IPS-18a (cell line): ENCODE measurements at regions not wholly inside any gene's neighbourhood (a gene's known extent, or its start where the extent isn't known, plus 50 kb on each side); places are given as distances from the start of the nearest gene placed in this dataset.

Experiments
- H3K27ac ChIP-seq: one replicate; pipeline ENCODE4 v1.5.1; 2013; ENCODE audit warnings: low read length
- H3K27me3 ChIP-seq: one replicate; pipeline ENCODE4 v1.6.1; 2013; ENCODE audit warnings: mild to moderate bottlenecking, low read length; ENCODE audit not compliant: control insufficient read depth, insufficient read depth
- H3K36me3 ChIP-seq: one replicate; pipeline ENCODE4 v1.6.1; 2013; ENCODE audit warnings: low read depth, low read length; ENCODE audit not compliant: control insufficient read depth
- H3K4me1 ChIP-seq: one replicate; pipeline ENCODE4 v1.6.1; 2013; ENCODE audit warnings: low read depth, low read length; ENCODE audit not compliant: control insufficient read depth
- H3K4me3 ChIP-seq: one replicate; pipeline ENCODE4 v1.5.1; 2013; ENCODE audit warnings: low read length
- H3K9ac ChIP-seq: one replicate; pipeline ENCODE4 v1.6.1; 2013; ENCODE audit warnings: mild to moderate bottlenecking, low read length, moderate library complexity
- H3K9me3 ChIP-seq: one replicate; pipeline ENCODE4 v1.6.1; 2013; ENCODE audit warnings: low read depth, low read length; ENCODE audit not compliant: control insufficient read depth

GRCh38 chr16:86692426-86692825 is 114.1 kb downstream of the FOXL1 start:
- Histone ChIP-seq H3K27me3 (peaks cover 9% of the 10 kb centered on the region), H3K9me3 (no peaks in the 10 kb centered on the region), H3K4me1 (peaks cover 3% of the 10 kb centered on the region), H3K9ac (no peak overlapping the region), H3K36me3 (no peaks in the 10 kb centered on the region), H3K4me3 (no peak overlapping the region), H3K27ac (no peak overlapping the region)

GRCh38 chr16:86693033-86693432 is 114.7 kb downstream of the FOXL1 start:
- Histone ChIP-seq H3K4me1 (peaks cover 3% of the 10 kb centered on the region), H3K9me3 (no peaks in the 10 kb centered on the region), H3K9ac (no peak overlapping the region), H3K4me3 (no peak overlapping the region), H3K27me3 (peaks cover 9% of the 10 kb centered on the region), H3K36me3 (no peaks in the 10 kb centered on the region), H3K27ac (no peak overlapping the region)

GRCh38 chr16:86697715-86698114 is 119.4 kb downstream of the FOXL1 start:
- peaks cover 3% of the 10 kb centered on the region for H3K4me1 ChIP-seq
- H3K4me3 ChIP-seq, result no peak overlapping the region
- no peak overlapping the region for H3K27ac ChIP-seq
- no peaks in the 10 kb centered on the region for H3K9me3 ChIP-seq
- no peak overlapping the region for H3K9ac ChIP-seq
- no peaks in the 10 kb centered on the region for H3K36me3 ChIP-seq
- H3K27me3 ChIP-seq, result no peaks in the 10 kb centered on the region

DNA sequence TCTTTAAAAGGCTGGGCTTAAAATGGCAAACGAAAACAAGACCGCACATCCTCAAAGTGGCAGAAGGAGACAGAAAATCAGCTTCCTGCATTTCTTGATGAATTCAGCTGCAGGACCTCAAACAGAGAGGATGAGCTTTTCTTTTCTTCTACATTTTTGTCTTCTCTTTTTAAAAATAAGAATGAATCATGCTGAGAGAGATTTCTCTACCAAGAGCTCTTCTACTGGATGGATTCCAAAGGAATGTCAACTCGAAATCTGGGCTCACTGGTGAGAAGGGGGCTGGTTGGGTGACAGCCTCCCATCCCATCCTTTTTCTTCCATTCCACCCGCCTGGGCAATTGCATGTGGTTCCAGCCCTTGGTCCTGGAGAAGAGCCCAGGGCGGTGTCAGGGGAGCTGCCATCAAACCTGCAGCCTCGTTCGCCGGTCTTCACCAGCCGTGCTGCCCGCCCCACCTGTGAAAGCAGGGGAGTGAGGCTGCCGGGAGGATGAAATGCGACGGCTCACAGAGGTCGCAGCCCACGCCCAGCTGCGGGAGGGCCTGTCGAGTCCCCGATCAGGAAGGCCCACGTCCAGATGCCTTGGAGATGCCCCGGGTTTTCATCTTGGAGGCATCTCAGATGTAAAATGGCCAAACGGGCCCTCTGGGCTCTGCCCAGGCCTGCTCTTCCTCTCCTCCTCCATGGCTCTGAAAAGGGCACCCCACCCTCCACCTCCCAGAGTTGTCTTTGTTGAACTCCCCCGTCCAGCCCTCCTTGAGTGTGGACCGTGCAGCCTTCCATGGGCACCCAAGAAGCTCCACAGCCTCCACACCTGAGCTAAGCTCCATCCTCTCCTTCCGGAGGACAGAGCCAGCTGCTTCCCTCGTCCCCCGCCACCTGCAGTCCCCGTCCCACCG is 121.9 kb downstream of the FOXL1 start:
- Histone ChIP-seq H3K4me3 (no peak overlapping the region), H3K9me3 (no peaks in the 10 kb centered on the region), H3K9ac (no peak overlapping the region), H3K27me3 (no peaks in the 10 kb centered on the region), H3K36me3 (no peaks in the 10 kb centered on the region), H3K27ac (no peak overlapping the region), H3K4me1 (no peaks in the 10 kb centered on the region)

- Histone ChIP-seq H3K36me3 (no peaks in the 10 kb centered on the region), H3K4me3 (no peak overlapping the region), H3K9ac (no peak overlapping the region), H3K27ac (no peak overlapping the region), H3K27me3 (no peaks in the 10 kb centered on the region), H3K9me3 (no peaks in the 10 kb centered on the region), H3K4me1 (no peaks in the 10 kb centered on the region)
These were observed 123.1 kb downstream of the FOXL1 start for GRCh38 chr16:86701286-86701975.

DNA sequence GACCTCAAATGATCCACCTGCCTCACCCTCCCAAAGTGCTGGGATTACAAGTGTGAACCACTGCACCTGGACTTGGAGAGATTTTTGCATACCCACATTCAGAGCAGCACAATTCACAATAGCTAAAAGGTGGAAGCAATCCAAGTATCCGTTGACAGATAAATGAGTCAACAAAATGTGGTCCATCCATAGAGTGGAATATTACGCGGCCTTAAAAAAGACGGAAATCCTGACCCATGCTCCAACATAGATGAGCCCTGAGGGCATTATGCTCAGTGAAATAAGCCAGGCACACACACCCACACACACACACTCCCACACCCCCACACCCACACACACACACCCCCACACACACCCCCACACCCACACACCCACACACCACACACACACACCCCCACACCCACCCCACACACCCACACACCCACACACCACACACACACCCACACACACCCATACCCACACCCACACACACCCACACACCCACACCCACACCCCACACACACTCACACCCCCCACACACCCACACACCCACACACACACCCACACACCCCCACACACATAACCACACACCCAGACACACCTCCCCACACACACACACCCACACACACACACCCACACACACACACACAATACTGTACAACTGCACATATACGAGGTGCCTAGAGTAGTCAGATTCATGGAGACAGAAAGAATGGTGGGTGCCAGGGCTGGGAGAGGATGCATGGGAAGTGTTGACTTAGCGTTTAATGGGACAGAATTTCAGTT is 124.7 kb downstream of the FOXL1 start:
- Histone ChIP-seq H3K9ac (no peak overlapping the region), H3K27me3 (no peaks in the 10 kb centered on the region), H3K4me1 (no peaks in the 10 kb centered on the region), H3K9me3 (no peaks in the 10 kb centered on the region), H3K27ac (no peak overlapping the region), H3K4me3 (no peak overlapping the region), H3K36me3 (no peaks in the 10 kb centered on the region)

DNA sequence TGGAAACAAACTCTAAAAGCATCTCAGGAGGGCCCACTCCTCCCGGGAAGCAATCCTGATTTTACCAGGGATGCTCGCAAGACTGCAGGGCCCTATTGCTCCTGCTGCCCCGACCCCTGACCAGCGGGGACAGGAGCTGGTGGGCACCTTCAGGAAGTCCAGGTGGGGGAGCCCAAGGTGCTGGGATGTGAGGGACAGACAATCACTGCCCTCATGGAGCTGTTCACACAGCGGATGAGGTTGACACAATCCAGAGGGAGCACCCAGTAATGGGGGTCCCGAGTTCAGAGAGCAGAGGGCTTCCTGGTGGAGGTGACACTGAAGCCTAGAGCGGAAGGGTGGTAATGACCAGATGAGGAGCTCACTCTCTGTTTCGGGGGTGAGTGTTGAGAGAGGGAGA is 126.2 kb downstream of the FOXL1 start:
- no peak overlapping the region for H3K4me3 ChIP-seq
- no peak overlapping the region for H3K27ac ChIP-seq
- H3K4me1 ChIP-seq, result no peaks in the 10 kb centered on the region
- H3K9ac ChIP-seq, result no peak overlapping the region
- H3K9me3 ChIP-seq, result no peaks in the 10 kb centered on the region
- H3K36me3 ChIP-seq, result no peaks in the 10 kb centered on the region
- no peaks in the 10 kb centered on the region for H3K27me3 ChIP-seq

GRCh38 chr16:86706726-86707125 is 128.4 kb downstream of the FOXL1 start:
- Histone ChIP-seq H3K27me3 (no peaks in the 10 kb centered on the region), H3K4me1 (no peaks in the 10 kb centered on the region), H3K9ac (no peak overlapping the region)

GRCh38 chr16:86707171-86707570 is 128.8 kb downstream of the FOXL1 start:
- H3K4me1 ChIP-seq, result no peaks in the 10 kb centered on the region
- no peaks in the 10 kb centered on the region for H3K27me3 ChIP-seq
- H3K9ac ChIP-seq, result no peak overlapping the region
- H3K36me3 ChIP-seq, result no peaks in the 10 kb centered on the region
- H3K27ac ChIP-seq, result no peak overlapping the region
- H3K9me3 ChIP-seq, result no peaks in the 10 kb centered on the region
- no peak overlapping the region for H3K4me3 ChIP-seq

More at GRCh38 chr16:86706726-86707125, 128.4 kb downstream of the FOXL1 start:
- H3K27ac ChIP-seq, result no peak overlapping the region
- no peaks in the 10 kb centered on the region for H3K9me3 ChIP-seq
- H3K36me3 ChIP-seq, result no peaks in the 10 kb centered on the region
- H3K4me3 ChIP-seq, result no peak overlapping the region

GRCh38 chr16:86707581-86707980 is 129.2 kb downstream of the FOXL1 start:
- no peaks in the 10 kb centered on the region for H3K9me3 ChIP-seq
- H3K4me1 ChIP-seq, result no peaks in the 10 kb centered on the region
- H3K4me3 ChIP-seq, result no peak overlapping the region
- no peaks in the 10 kb centered on the region for H3K27me3 ChIP-seq
- H3K27ac ChIP-seq, result no peak overlapping the region
- no peaks in the 10 kb centered on the region for H3K36me3 ChIP-seq
- H3K9ac ChIP-seq, result no peak overlapping the region

DNA sequence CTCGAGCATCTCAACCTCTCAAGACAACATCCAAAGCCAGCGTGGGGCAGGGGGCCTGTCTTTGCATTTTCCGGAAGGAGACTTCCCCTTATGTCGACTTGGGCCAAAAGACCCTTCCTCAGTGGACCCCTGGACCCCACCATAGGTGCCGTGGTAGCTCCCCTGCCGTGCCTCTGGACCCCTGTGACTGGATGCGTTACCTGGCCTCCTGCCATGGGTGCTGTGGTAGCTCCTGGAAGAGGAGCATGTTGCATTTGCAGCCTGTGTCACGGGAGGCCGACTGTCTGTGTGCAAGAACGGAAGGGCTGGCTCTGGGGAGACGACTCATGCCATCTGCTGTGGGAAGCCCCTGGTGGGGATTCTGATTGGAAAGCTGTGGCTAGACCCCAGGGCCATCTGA is 130.1 kb downstream of the FOXL1 start:
- H3K9ac ChIP-seq, result no peak overlapping the region
- H3K9me3 ChIP-seq, result no peaks in the 10 kb centered on the region
- H3K27me3 ChIP-seq, result no peaks in the 10 kb centered on the region
- no peaks in the 10 kb centered on the region for H3K4me1 ChIP-seq
- H3K36me3 ChIP-seq, result no peaks in the 10 kb centered on the region
- no peak overlapping the region for H3K27ac ChIP-seq
- H3K4me3 ChIP-seq, result no peak overlapping the region
